SKM-1 (cell line): ENCODE measurements at regions not wholly inside any gene's neighbourhood (a gene's known extent, or its start where the extent isn't known, plus 50 kb on each side); places are given as distances from the start of the nearest gene placed in this dataset.
A peak's percentile ranks its signal among the peaks of the same experiment; 100 is the strongest.

Experiments used
- DNase-seq: peaks from one replicate; lab custom pipeline; 2025; ENCODE audit not compliant: unreplicated experiment; lab: John Stamatoyannopoulos, UW

GRCh38 chr10:113252650-113253618 lies 299.9 kb upstream of the HABP2 start:
- no peak for DNase-seq

DNA sequence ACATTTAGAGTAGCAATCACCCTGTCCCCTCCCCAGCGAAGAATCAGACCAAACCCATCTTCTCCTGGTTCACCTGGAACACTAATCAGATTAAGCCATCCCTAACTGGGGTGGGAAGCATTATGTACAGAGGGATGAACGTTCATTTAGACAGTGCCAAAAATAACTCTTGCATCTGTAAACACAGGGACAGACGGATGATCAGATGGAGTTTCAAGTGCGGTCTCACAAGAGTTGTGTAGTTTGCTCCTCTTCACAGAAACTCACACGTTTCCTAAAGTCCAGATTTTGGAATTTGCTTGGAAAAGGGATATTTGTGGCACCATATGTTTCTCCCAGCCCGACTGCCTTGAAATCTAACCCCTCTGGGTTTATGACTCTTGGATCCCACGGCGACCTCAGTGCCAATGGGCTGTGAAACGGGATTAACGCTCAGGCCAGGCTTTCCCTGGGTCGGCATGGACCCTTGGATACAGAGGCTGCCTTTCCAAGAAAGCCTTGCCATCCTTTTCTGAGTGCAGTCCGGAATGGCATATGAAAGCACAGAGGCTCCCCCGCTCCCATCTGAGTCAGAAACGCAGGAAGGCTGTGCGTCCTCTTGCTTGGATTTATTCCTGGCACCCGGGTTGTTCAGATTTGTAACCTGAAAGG lies 293.2 kb upstream of the HABP2 start:
- DNase-seq = no peak

DNA sequence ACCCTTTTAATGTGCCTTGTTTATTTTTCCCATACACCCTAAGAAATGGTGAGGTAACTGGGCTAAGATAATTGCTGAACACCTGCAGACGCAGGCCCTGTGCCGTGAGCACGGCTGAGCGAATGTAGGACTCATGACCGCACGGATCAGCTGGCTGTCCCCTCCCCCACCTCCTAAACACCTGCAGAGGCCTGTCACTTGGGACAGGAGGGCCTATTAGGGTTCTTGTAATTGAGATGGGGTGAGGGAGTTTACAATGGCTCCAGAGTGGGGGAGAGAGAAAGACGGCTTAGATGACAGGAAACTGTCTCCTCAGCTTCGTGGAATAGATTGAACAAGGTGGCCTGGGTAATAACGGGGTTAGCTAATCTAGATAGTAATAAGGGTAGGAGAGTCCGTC lies 291.7 kb upstream of the HABP2 start:
- no peak for DNase-seq

GRCh38 chr10:113261611-113262091 lies 291.2 kb upstream of the HABP2 start:
- DNase-seq = no peak

DNA sequence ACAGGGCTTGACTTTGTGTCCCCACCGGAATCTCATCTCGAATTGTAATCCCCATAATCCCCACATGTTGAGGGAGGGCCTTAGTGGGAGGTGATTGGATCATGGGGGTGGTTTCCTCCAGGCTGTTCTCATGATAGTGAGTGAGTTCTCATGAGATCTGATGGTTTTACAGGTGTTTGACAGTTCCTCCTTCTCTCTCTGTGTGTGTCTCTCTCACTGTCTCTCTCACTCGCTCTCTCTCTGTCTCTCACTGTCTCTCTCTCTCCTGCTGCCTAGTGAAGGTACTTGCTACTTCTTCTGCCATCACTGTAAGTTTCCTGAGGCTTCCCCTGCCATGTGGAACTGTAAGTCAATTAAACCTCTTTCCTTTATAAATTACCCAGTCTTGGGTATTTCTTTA lies 289.8 kb upstream of the HABP2 start:
- no peak for DNase-seq

DNA sequence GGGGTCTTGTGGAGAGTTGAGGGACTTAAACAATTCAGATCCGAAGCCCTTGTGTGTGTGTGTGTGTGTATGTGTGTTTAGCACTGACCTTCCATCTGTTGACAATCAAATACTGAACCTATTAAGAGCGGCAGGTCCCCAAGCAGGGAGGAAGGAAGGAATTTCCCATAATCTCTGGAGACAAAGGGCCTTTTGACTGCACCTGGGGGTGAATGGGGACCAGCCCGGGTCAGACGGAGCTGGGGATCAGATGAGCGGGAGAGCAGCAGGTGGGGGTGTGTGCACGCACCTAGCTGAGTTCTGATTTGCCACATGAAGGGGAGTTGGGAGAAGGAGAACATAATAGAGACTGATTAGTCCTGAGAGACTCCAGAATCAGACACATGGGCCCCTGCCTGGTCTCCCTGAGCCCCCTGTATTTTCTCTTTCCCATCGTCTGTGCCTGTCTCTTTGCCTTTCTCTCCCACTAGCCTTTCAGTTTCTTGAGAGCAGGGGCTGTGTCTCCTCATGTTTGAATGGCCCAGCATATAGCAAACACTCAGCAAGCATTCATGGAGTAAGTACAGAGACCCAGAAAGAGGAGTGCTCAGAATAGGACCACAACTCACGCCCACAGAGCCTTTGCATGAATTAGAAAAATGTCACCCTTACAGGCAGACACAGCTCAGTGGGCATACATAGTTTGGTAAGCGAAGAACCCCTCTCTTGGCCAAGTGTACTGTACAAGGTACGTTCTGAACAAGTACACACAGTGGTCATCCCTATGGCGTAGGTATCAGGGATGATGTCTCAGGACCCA lies 288.3 kb upstream of the HABP2 start:
- DNase-seq = no peak

DNA sequence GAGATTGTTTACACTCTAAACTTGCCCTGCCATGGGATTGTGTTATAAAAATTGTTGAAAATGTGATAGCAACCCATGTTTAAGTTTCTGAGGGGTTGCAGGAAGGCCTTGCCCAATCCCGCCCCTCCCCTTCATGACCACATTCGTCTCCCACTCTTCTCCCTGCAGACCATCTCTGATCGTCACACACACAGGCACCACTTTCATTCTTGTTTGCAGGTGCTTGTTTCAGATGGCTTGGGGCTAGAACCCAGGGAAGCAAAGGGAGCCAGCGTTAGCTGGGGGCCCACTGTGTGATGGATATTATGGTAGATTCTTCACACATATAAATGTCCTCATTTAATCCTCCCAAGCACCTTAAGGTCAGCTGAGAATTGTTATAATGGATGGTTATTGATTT lies 286.7 kb upstream of the HABP2 start:
- DNase-seq = no peak

DNA sequence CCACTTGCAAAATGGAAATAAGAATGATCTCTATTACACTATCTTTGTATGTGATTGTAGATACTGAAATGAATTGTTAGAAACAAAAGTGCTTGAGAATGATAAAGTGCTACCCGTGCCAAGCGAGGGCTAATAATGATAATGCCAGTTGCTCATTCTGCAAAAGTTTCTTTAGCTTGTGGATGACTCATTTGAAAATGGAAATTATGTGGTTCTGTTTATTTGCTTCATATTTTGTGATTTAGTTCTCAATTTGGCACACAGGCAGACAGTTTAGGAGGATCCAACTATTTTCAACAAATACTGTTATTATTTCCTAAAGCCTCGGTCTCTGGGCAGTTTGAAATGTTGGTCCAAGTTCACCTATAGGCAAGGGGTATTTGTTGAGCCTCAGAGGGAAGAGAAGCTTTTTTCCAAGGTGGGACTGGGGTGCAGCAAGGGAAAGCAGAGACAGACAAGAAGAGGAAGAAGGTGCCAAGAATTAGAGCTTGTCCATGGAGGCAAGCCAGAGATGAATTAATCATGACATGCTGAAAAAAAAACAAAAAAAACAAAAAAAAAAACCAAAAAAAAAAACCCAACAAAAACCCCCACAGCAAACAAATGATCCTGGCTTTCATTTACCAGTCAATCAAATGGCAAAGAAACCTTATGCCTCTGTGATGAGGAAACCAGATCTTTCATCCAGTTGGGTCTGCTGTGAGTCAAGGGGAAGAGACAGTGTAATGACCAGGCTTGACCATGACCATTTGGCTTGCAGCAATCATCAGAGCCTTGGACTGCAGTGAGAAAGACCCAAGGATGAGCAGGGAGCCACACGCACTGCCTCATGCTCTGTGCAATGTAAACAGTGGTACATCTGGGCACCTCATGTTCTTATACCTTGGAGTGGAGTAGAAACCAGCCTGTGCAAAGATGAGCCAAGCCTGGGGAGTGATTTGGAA lies 285.0 kb upstream of the HABP2 start:
- no peak for DNase-seq

DNA sequence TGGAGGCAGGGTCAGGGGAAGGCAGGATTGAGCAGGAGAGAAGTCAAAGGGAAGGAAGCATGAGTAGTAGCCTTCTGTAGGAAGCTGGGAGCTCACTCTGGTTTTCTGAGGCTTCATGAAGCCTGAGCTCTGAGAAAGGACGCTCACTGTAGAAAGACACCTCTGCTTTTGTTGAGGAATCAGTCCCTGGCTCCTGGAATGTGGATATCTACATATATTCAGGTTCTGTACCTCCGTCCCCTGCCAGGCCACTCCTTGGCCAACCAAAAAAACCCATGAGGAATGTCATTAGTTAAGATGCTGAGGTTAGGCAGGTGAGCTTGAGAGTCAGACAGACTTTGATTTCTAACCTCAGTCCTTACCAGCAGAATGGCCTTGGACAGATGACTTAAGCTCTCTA lies 283.5 kb upstream of the HABP2 start:
- no peak for DNase-seq

DNA sequence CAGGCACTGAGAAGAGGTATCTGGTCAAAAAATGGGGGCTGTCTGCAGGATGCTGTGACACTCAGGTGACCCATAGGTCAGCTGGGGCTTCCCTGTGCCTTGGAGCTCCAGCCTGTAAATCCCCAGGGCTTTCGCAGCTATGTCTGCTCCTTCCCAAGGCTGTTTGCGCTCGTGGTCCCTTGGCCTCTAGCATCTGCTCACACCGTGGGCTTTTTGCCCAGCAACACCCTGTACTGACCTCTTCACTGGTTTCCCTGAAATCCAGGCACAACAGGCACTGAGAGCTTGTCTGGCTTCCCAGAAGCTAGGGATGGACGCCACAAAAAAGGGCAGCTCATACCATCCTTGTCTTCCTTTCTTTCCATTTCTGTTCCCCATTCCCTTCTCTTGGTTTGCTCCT lies 280.3 kb upstream of the HABP2 start:
- DNase-seq = no peak

- peak; percentile 12 for DNase-seq
Observed at GRCh38 chr10:113273181-113274163, 279.4 kb upstream of the HABP2 start.

DNA sequence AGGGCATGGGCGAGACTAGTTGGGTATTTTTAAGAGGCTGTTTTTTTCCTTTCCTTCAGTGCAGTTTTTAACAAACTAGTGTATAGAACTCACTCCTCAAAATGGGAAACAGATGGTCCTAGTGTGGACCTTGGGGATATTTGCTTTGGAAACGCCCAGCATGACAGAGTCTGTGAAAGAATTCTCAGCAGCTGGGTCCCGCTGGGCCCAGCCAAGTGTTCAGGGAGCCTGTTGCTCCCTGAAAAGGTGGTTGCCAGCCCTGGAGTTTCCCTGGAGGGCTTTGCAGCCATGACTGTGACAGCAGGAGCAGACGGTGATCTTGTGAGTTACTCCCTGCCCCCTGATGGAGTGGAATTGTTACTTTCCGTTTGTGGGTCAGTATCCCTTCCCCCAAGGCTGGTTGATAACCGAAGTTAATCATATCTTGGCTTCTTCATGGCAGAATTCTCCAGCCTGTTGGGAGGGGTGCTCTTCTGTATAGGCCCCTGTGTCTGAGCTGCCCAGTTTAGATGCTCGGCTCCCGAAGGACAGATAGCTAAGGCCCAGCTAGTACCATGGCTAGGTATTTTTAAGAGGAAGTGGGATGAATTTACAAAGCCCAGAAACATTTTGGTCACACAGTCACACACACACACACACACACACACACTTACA lies 278.6 kb upstream of the HABP2 start:
- no peak for DNase-seq

DNA sequence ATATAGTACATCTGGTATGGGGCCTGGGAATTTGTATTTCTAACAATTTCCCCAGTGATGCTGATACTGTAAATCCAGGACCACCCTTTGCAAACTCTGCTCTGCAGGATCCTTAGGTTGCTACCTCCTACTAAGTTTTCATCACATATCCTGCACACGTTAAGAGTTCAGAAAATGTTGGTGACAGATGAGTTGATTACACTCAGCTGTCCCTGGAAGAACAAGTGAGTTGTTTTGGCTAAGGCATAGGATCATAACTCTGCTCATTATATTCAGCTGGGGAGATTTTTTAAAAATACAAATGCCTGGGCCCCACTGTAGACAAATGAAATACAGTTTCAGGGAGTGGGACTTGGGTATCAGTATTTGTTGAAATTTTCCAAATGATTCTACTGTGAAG lies 274.6 kb upstream of the HABP2 start:
- no peak for DNase-seq

- DNase-seq = no peak
Observed at GRCh38 chr10:113278664-113279063, 274.2 kb upstream of the HABP2 start.

DNA sequence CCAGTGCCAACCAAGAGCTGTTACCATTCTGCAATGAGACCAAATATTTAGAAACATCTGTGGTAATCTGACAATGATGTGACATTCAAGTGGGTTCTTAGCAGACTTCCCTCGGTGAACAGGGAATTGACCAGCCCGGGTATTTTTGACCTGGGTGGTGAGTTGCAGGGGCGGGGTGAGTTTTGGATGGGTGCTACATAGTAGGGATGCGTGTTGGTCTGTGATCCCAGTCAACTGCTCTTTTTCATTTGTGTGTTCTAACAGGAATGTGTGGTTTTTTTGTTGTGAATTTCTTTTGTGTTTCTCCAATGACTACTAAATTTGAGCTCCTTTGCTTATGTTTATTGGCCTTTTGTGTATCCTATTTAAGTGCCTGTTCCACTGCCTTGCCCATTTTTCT lies 273.6 kb upstream of the HABP2 start:
- DNase-seq = no peak

GRCh38 chr10:113282564-113282963 lies 270.3 kb upstream of the HABP2 start:
- no peak for DNase-seq

- no peak for DNase-seq
Observed at GRCh38 chr10:113283189-113283588, 269.7 kb upstream of the HABP2 start.

DNA sequence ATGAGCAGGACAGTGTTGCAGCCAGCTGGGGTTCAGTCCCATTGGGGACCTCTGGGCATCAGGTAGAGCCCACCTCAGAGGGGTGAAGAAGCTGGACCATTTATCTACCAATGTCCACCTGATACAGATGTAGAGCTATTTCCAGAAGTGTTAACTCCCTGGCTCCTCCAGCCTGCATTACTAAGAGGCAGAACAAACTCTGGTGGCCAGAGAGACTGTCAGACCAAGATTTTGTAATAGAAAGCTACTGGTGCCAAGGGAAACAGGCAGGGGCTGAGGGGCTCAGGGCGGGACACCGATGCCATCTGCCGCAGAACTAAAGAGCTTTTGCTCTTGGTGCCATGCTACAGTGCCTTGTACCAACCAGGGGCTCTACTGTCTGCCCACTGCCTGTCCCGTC lies 268.2 kb upstream of the HABP2 start:
- no peak for DNase-seq

DNA sequence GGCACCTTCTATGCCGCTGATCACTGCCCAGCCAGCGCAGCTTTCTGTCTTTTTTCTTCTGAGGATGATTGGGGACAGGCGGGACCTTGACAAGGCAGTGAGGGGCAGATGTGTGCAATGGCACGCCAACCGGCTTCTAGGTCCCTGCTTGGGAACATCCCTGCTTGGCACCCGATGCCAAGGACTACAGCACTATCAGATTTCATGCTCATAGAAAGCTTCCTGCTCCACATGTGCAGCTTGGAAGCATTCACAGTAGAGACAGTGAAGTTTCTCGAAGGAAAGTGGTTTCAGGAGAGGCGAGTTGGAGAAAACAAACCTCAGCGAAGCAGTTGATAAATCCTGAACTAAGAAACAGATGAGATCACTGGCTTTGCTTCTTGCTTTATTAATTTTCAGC lies 267.5 kb upstream of the HABP2 start:
- no peak for DNase-seq
